ENCODE measurements at regions not wholly inside any gene's neighbourhood (a gene's known extent, or its start where the extent isn't known, plus 50 kb on each side); places are given as distances from the start of the nearest gene placed in this dataset.
"Not testable (repeated sequence)": the region's sequence is repeated elsewhere in the genome, so short reads cannot be mapped to it uniquely, and the experiment has no call there.

GRCh38 chr7:15130666-15131541 is 228.4 kb upstream of the DGKB start:
- no peaks in the 10 kb centered on the region for H3K27me3 ChIP-seq
- H3K4me3 ChIP-seq = no peak overlapping the region
- H3K4me1 ChIP-seq = no peaks in the 10 kb centered on the region
- 56 to 64% methylated on average over 4 of the region's 4 CpGs for WGBS, 2 donors
- no peaks in the 10 kb centered on the region for H3K36me3 ChIP-seq
- TF ChIP-seq CTCF (IDR thresholded peaks at IDR 0.05) = no peak
- TF ChIP-seq POLR2A (IDR thresholded peaks at IDR 0.05) = no peak
- no peak overlapping the region for H3K27ac ChIP-seq
- no peak for DNase-seq
- intact Hi-C loops (cut with DNase I) = no loop called here
- H3K9me3 ChIP-seq = no peaks in the 10 kb centered on the region

- 56 to 75% methylated on average over 1 to 2 of the region's 2 CpGs for WGBS, 2 donors
- intact Hi-C loops (cut with DNase I) = no loop called here
- Histone ChIP-seq H3K27me3 (no peaks in the 10 kb centered on the region), H3K27ac (no peak overlapping the region), H3K4me3 (no peak overlapping the region), H3K4me1 (no peaks in the 10 kb centered on the region), H3K36me3 (no peaks in the 10 kb centered on the region), H3K9me3 (no peaks in the 10 kb centered on the region)
- DNase-seq = no peak
- TF ChIP-seq CTCF (IDR thresholded peaks at IDR 0.05) = no peak
- no peak for TF ChIP-seq POLR2A (IDR thresholded peaks at IDR 0.05)
These were observed 226.2 kb upstream of the DGKB start for GRCh38 chr7:15128716-15129115.

- WGBS, 2 donors = 11 to 43% methylated on average over 1 of the region's 1 CpG
These were observed 224.1 kb upstream of the DGKB start for GRCh38 chr7:15126653-15127052.

GRCh38 chr7:15123901-15124300 is 221.3 kb upstream of the DGKB start:
- intact Hi-C loops (cut with DNase I) = no loop called here
- Histone ChIP-seq H3K36me3 (no peaks in the 10 kb centered on the region), H3K4me3 (no peak overlapping the region), H3K4me1 (no peaks in the 10 kb centered on the region), H3K27me3 (no peaks in the 10 kb centered on the region), H3K9me3 (no peaks in the 10 kb centered on the region), H3K27ac (no peak overlapping the region)
- no peak for TF ChIP-seq POLR2A (IDR thresholded peaks at IDR 0.05)
- no peak for TF ChIP-seq CTCF (IDR thresholded peaks at IDR 0.05)
- WGBS, 2 donors = 39 to 62% methylated on average over 3 of the region's 3 CpGs
- DNase-seq = no peak

More at GRCh38 chr7:15126653-15127052, 224.1 kb upstream of the DGKB start:
- H3K27ac ChIP-seq; H3K4me1 ChIP-seq; H3K27me3 ChIP-seq; H3K4me3 ChIP-seq; H3K9me3 ChIP-seq; intact Hi-C loops (cut with DNase I); DNase-seq; H3K36me3 ChIP-seq: not testable (repeated sequence)

- no peak overlapping the region for H3K27ac ChIP-seq
- no peaks in the 10 kb centered on the region for H3K27me3 ChIP-seq
- no peaks in the 10 kb centered on the region for H3K36me3 ChIP-seq
- WGBS, 2 donors = 67 to 78% methylated on average over 1 of the region's 1 CpG
- H3K9me3 ChIP-seq = no peaks in the 10 kb centered on the region
- no peak for TF ChIP-seq CTCF (IDR thresholded peaks at IDR 0.05)
- no peak for TF ChIP-seq POLR2A (IDR thresholded peaks at IDR 0.05)
- no peaks in the 10 kb centered on the region for H3K4me1 ChIP-seq
- H3K4me3 ChIP-seq = no peak overlapping the region
- intact Hi-C loops (cut with DNase I) = no loop called here
- no peak for DNase-seq
These were observed 211.2 kb upstream of the DGKB start for GRCh38 chr7:15113752-15114151.
